H1 (cell line): ENCODE measurements at regions not wholly inside any gene's neighbourhood (a gene's known extent, or its start where the extent isn't known, plus 50 kb on each side); places are given as distances from the start of the nearest gene placed in this dataset.

Experiments
- CHD7 ChIP-seq: fragments of 300-600 bp; sonication (generic); IDR thresholded peaks from 2 replicates; pipeline ENCODE4 v1.7.1; 2012; ENCODE audit warnings: low read length, moderate library complexity, mild to moderate bottlenecking, inconsistent platforms; ENCODE audit not compliant: insufficient replicate concordance
- HDAC2 ChIP-seq, 2 experiments: fragments of 300-600 bp in 1 of 2; sonication (generic) in 1 of 2; IDR thresholded peaks; 2 replicates each; pipeline ENCODE4 v1.6.1; 2011 to 2012; ENCODE audit warnings: low read depth in 2 of 2, low read length in 2 of 2, mild to moderate bottlenecking in 2 of 2, moderate library complexity in 2 of 2, borderline replicate concordance in 1 of 2, inconsistent platforms in 1 of 2
- SP1 ChIP-seq: IDR thresholded peaks from 2 replicates; pipeline ENCODE4 v1.6.1; 2011; ENCODE audit warnings: low read depth, low read length
- TF ChIP-seq, protein P1 (sequence below): IDR thresholded peaks from 2 replicates; pipeline ENCODE4 v1.6.1; 2012; ENCODE audit warnings: low read length, inconsistent platforms

- no peak for TF ChIP-seq CHD7
- TF ChIP-seq SP1 = no peak
- TF ChIP-seq HDAC2 (IDR thresholded peaks at IDR 0.05; ENCODE audit: borderline replicate concordance in 1 of 2, low read depth in 2 of 2, low read length in 2 of 2) = no peak
- TF ChIP-seq, protein P1, sequence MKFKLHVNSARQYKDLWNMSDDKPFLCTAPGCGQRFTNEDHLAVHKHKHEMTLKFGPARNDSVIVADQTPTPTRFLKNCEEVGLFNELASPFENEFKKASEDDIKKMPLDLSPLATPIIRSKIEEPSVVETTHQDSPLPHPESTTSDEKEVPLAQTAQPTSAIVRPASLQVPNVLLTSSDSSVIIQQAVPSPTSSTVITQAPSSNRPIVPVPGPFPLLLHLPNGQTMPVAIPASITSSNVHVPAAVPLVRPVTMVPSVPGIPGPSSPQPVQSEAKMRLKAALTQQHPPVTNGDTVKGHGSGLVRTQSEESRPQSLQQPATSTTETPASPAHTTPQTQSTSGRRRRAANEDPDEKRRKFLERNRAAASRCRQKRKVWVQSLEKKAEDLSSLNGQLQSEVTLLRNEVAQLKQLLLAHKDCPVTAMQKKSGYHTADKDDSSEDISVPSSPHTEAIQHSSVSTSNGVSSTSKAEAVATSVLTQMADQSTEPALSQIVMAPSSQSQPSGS = no peak
Measured at GRCh38 chr3:165505657-165506056, 309.5 kb upstream of the SLITRK3 start (continued).
